ACC112 (cell line): ENCODE measurements at regions not wholly inside any gene's neighbourhood (a gene's known extent, or its start where the extent isn't known, plus 50 kb on each side); places are given as distances from the start of the nearest gene placed in this dataset.

Experiments
- H2AFZ ChIP-seq: fragments of 200-600 bp; sonication (generic); one replicate; pipeline ENCODE4 v1.6.0; 2017; ENCODE audit warnings: antibody characterized with exemption, low read length; ENCODE audit not compliant: unreplicated experiment
- H3K27ac ChIP-seq: fragments of 200-600 bp; sonication (generic); 2 replicates; pipeline ENCODE4 v1.5.1; 2014; ENCODE audit warnings: low read depth, mild to moderate bottlenecking, antibody characterized with exemption, low read length, moderate library complexity
- H3K27me3 ChIP-seq: fragments of 200-600 bp; sonication (generic); 2 replicates; pipeline ENCODE4 v1.6.1; 2014; ENCODE audit warnings: mild to moderate bottlenecking, antibody characterized with exemption, low read length, moderate library complexity, mixed read lengths; ENCODE audit not compliant: insufficient read depth
- H3K36me3 ChIP-seq: fragments of 200-600 bp; sonication (generic); 2 replicates; pipeline ENCODE4 v1.6.1; 2016; ENCODE audit warnings: mild to moderate bottlenecking, antibody characterized with exemption, low read length, moderate library complexity, mixed read lengths; ENCODE audit not compliant: insufficient read depth
- H3K4me1 ChIP-seq: fragments of 200-600 bp; sonication (generic); one replicate; pipeline ENCODE4 v1.6.1; 2016; ENCODE audit warnings: low read length, mixed read lengths; ENCODE audit not compliant: insufficient read depth, unreplicated experiment, control insufficient read depth
- H3K4me3 ChIP-seq: fragments of 200-600 bp; sonication (generic); 2 replicates; pipeline ENCODE4 v1.5.1; 2014; ENCODE audit warnings: mild to moderate bottlenecking, low read depth, low read length
- H3K79me2 ChIP-seq: fragments of 200-600 bp; sonication (generic); one replicate; pipeline ENCODE4 v1.6.0; 2016; ENCODE audit warnings: low read length; ENCODE audit not compliant: control insufficient read depth, unreplicated experiment, insufficient read depth

DNA sequence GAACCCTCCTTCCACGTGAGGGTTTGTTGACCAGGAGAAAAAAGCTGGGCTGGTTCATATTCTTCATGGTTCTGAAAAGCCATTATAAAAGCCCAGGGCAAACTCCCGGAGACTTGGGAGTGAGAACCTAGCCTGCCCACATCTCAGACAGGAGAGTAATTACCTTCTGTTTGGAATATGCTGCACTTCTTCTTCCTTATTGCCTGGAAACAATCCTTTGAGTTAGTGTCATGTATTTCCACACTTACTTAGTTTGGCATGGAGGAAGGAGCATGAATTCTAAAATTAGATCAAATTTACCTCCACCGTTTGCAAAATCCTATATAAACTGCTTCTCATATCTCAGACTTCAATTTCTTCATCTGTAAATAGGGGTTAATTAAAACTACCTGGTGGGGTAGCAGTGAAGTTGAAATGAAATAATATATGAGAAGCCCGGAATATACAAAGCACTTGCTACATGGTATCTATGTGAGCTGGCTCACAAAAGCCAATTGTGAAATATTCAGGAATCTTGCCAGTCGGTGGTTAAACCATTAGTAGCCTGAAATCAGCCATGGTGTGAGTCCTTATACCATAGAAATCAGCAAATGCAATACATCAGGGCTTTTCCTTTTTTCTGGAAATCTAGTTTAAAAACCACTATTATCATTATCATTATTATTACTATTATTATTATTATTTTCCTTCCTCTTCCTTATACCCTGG lies 140.0 kb upstream of the RAD23B start:
- H2AFZ ChIP-seq, result no peak overlapping the region
- no peaks in the 10 kb centered on the region for H3K4me1 ChIP-seq
- H3K79me2 ChIP-seq, result no peaks in the 10 kb centered on the region
- H3K4me3 ChIP-seq, result no peak overlapping the region
- H3K27ac ChIP-seq, result no peak overlapping the region
- peaks cover 83% of the 10 kb centered on the region for H3K27me3 ChIP-seq
- no peaks in the 10 kb centered on the region for H3K36me3 ChIP-seq

- H3K27ac ChIP-seq, result no peak overlapping the region
- no peak overlapping the region for H3K4me3 ChIP-seq
- peaks cover 85% of the 10 kb centered on the region for H3K27me3 ChIP-seq
- no peaks in the 10 kb centered on the region for H3K4me1 ChIP-seq
- H3K36me3 ChIP-seq, result no peaks in the 10 kb centered on the region
- no peak overlapping the region for H2AFZ ChIP-seq
- H3K79me2 ChIP-seq, result no peaks in the 10 kb centered on the region
Observed at GRCh38 chr9:107144475-107144874, 138.6 kb upstream of the RAD23B start.

DNA sequence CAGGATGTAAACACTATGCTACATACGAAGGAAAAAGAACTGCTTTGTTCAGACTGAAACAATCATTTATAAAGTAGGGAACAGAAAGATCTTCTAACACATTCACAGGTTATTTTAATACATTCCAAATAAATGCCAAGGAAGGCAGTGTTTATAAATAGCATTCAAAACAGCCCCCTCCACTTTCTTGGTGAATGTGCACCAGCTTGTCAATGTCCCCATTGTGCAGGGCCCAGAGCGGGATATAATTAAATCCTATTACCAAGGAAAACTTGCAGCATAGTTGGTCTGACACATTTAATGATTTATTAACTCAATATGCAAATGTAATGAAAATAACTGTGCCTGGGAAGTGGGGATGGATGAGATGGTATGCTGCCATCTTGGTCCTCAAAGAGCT lies 135.9 kb upstream of the RAD23B start:
- H3K36me3 ChIP-seq, result no peaks in the 10 kb centered on the region
- no peak overlapping the region for H3K27ac ChIP-seq
- no peaks in the 10 kb centered on the region for H3K79me2 ChIP-seq
- no peaks in the 10 kb centered on the region for H3K4me1 ChIP-seq
- H2AFZ ChIP-seq, result no peak overlapping the region
- peaks cover 80% of the 10 kb centered on the region for H3K27me3 ChIP-seq
- no peak overlapping the region for H3K4me3 ChIP-seq

- Histone ChIP-seq H3K27me3 (peaks cover 70% of the 10 kb centered on the region), H3K27ac (no peak overlapping the region), H3K79me2 (no peaks in the 10 kb centered on the region), H2AFZ (no peak overlapping the region), H3K4me3 (no peak overlapping the region), H3K4me1 (peaks cover 2% of the 10 kb centered on the region), H3K36me3 (no peaks in the 10 kb centered on the region)
Observed at GRCh38 chr9:107148216-107148615, 134.9 kb upstream of the RAD23B start.

DNA sequence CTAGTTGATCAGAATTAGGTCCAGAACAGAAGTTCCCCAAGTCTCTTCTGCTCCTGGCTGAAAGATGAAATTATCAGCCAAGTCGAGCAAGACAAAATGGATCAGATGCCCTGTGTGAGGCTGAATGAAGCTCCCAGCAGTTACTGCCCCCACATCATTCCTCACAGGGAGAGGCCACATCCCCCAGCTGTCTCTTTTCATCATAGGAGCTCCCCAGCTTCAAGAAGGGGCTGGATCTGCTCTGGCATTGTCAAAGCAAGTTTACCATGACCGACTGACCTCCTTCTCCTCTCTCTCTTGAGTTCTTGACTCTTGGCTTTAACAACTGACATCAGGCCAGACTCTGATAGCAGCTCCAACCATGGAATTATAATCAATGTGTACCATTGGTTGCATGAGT lies 133.3 kb upstream of the RAD23B start:
- H3K79me2 ChIP-seq, result no peaks in the 10 kb centered on the region
- peaks cover 7% of the 10 kb centered on the region for H3K4me1 ChIP-seq
- H3K36me3 ChIP-seq, result no peaks in the 10 kb centered on the region
- H3K27me3 ChIP-seq, result peaks cover 63% of the 10 kb centered on the region
- H3K27ac ChIP-seq, result no peak overlapping the region
- H2AFZ ChIP-seq, result no peak overlapping the region
- H3K4me3 ChIP-seq, result no peak overlapping the region

GRCh38 chr9:107153336-107153735 lies 129.7 kb upstream of the RAD23B start:
- Histone ChIP-seq H3K36me3 (no peaks in the 10 kb centered on the region), H3K4me3 (no peak overlapping the region), H3K4me1 (peaks cover 7% of the 10 kb centered on the region), H2AFZ (no peak overlapping the region), H3K27ac (no peak overlapping the region), H3K27me3 (peaks cover 45% of the 10 kb centered on the region), H3K79me2 (no peaks in the 10 kb centered on the region)

DNA sequence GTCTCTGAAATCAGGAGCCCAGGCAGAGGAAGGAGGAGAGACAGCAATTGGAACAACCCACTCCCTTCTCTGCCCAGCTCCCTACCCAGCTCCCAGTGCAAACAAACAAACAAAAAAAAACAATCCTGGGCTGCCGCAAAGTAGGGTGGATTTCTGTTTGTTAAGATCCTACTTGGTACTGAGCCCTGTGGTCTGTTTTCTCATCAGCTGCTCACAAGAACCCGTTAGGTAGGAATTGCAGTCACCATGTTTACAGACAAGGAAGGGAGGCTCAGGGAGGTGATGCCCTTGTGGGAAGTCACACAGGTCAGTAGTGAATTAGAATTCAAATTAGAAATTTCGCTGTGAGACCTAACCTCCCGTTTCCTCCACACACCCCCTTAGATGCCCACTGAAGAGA lies 128.8 kb upstream of the RAD23B start:
- Histone ChIP-seq H3K27ac (no peak overlapping the region), H3K4me1 (peaks cover 7% of the 10 kb centered on the region), H2AFZ (no peak overlapping the region), H3K4me3 (no peak overlapping the region), H3K36me3 (no peaks in the 10 kb centered on the region), H3K27me3 (peaks cover 35% of the 10 kb centered on the region), H3K79me2 (no peaks in the 10 kb centered on the region)

- Histone ChIP-seq H3K27ac (no peak overlapping the region), H3K79me2 (no peaks in the 10 kb centered on the region), H2AFZ (no peak overlapping the region)
Observed at GRCh38 chr9:107154766-107155165, 128.3 kb upstream of the RAD23B start.

DNA sequence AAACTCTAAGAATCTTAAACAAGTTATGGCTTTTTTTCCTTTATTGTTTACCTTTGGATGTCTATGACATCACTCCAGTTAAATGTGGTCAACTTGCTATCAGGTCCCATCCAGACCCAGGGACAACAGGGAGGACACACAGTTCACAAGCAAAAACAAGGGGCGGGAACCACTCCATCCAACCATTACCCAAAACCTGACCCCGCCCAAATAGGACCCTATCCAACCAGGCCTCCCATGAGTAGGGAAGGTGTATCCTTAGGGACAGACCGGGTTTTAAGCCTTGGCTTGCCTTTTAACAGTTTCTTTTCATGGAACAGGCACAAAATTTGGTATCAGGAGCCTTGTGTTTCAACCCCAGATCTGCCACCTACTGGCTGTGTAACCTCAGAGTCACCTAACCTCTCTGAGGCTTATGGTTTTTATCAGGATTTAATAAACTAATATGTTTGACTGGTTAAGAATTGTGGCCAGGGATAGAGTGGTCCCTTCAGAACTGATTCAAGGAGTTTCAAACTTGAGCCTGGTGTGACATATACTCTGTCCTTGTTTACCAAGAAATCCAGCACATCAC lies 127.7 kb upstream of the RAD23B start:
- H3K36me3 ChIP-seq, result no peaks in the 10 kb centered on the region
- H2AFZ ChIP-seq, result no peak overlapping the region
- no peak overlapping the region for H3K4me3 ChIP-seq
- H3K27ac ChIP-seq, result no peak overlapping the region
- peaks cover 27% of the 10 kb centered on the region for H3K27me3 ChIP-seq
- no peaks in the 10 kb centered on the region for H3K79me2 ChIP-seq
- H3K4me1 ChIP-seq, result peaks cover 7% of the 10 kb centered on the region

More at GRCh38 chr9:107154766-107155165, 128.3 kb upstream of the RAD23B start:
- H3K4me3 ChIP-seq, result no peak overlapping the region
- no peaks in the 10 kb centered on the region for H3K36me3 ChIP-seq
- peaks cover 30% of the 10 kb centered on the region for H3K27me3 ChIP-seq
- peaks cover 7% of the 10 kb centered on the region for H3K4me1 ChIP-seq

DNA sequence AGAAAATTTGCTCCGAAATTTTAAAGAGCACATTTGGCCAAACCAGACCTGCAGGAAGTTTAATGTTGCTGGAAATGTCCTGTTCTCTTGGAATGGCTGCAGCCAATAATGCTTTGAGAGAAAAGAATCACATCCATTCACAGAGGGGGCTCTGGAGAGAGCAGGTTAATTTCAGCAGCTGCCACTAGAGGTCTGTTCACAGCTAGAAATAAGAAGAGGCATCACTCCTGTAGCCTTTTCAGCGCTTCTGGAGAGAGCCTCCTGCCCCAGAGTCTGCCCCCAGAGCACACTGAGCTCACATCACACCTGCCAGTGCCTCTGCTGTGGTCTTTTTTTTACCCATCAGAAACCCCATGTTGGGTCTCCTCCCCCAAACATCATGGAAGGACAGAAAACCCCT lies 124.8 kb upstream of the RAD23B start:
- H3K27me3 ChIP-seq, result peaks cover 27% of the 10 kb centered on the region

DNA sequence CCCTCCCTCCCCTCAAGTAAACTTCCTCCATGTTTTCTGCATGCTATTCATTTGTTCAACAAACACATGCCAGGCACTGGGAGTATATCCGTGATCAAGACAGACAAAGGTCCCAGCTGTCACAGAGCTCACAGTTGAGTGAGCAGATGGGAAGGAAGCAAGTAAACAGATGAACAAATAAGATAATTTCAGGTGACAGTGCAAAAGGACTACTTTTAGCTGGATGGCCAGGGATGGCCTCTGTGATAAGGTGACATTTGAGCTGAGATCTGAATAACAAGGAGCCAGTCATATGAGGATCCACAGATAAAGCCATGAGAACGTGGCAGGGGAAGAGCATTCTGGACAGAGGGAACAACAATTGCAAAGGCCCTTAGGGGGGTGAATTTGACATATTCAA lies 121.7 kb upstream of the RAD23B start:
- Histone ChIP-seq H3K27me3 (peaks cover 42% of the 10 kb centered on the region), H3K79me2 (no peaks in the 10 kb centered on the region), H3K4me3 (no peak overlapping the region), H3K36me3 (no peaks in the 10 kb centered on the region), H3K27ac (no peak overlapping the region), H3K4me1 (no peaks in the 10 kb centered on the region), H2AFZ (no peak overlapping the region)

More for the DNA sequence above, 124.8 kb upstream of the RAD23B start:
- Histone ChIP-seq H3K4me1 (peaks cover 4% of the 10 kb centered on the region), H2AFZ (no peak overlapping the region), H3K36me3 (no peaks in the 10 kb centered on the region), H3K27ac (no peak overlapping the region), H3K79me2 (no peaks in the 10 kb centered on the region), H3K4me3 (no peak overlapping the region)
